Esophagus muscularis mucosa (tissue), 4 donors: ENCODE measurements at regions not wholly inside any gene's neighbourhood (a gene's known extent, or its start where the extent isn't known, plus 50 kb on each side); places are given as distances from the start of the nearest gene placed in this dataset.

ENCODE experiments used
- CTCF ChIP-seq, 3 experiments: fragments of 200-600 bp in 2 of 3; fragments of 450-650 bp in 1 of 3; sonication (generic) in 2 of 3; IDR thresholded peaks; one replicate each; pipeline ENCODE4 v1.5.1; 2017 to 2019; ENCODE audit warnings: antibody characterized with exemption in 3 of 3, mild to moderate bottlenecking in 2 of 3, moderate library complexity in 1 of 3
- EP300 ChIP-seq: sonication (generic); formaldehyde crosslinking; IDR thresholded peaks from one replicate; pipeline ENCODE4 v1.6.1; 2017; ENCODE audit warnings: antibody characterized with exemption
- POLR2AphosphoS5 ChIP-seq, 2 donors: sonication (generic); formaldehyde crosslinking; IDR thresholded peaks; one replicate each; pipeline ENCODE4 v1.6.1; 2017; ENCODE audit warnings: antibody characterized with exemption in 2 of 2

GRCh38 chr5:2894316-2894715, 142.8 kb upstream of the IRX2 start:
- TF ChIP-seq CTCF (IDR thresholded peaks at IDR 0.05) (no peak), POLR2AphosphoS5 (IDR thresholded peaks at IDR 0.05) (no peak), EP300 (no peak)
